HEK293T (cell line): ENCODE measurements at regions not wholly inside any gene's neighbourhood (a gene's known extent, or its start where the extent isn't known, plus 50 kb on each side); places are given as distances from the start of the nearest gene placed in this dataset.

Experiments used
- BHLHE40 ChIP-seq: fragments of 450-650 bp; IDR thresholded peaks from 2 replicates; pipeline ENCODE4 v1.6.1; 2016; ENCODE audit warnings: mild to moderate bottlenecking, moderate library complexity, borderline replicate concordance
- ELF4 ChIP-seq: fragments of 450-650 bp; IDR thresholded peaks from 2 replicates; pipeline ENCODE4 v1.6.1; 2017; ENCODE audit warnings: antibody characterized with exemption
- HDGF ChIP-seq: fragments of 450-650 bp; IDR thresholded peaks from 2 replicates; pipeline ENCODE4 v1.6.1; 2017; ENCODE audit warnings: antibody characterized with exemption, borderline replicate concordance
- LEF1 ChIP-seq: fragments of 450-650 bp; IDR thresholded peaks from 2 replicates; pipeline ENCODE4 v1.6.1; 2017; ENCODE audit warnings: mild to moderate bottlenecking, borderline replicate concordance
- PKNOX1 ChIP-seq: fragments of 450-650 bp; IDR thresholded peaks from 2 replicates; pipeline ENCODE4 v1.6.1; 2016

GRCh38 chr4:20196476-20196875 lies 55.2 kb upstream of the SLIT2 start:
- TF ChIP-seq ELF4 (no peak), BHLHE40 (no peak), HDGF (no peak), LEF1 (no peak), PKNOX1 (no peak)
